Aorta (tissue), 5 donors: ENCODE measurements at regions not wholly inside any gene's neighbourhood (a gene's known extent, or its start where the extent isn't known, plus 50 kb on each side); places are given as distances from the start of the nearest gene placed in this dataset.
"Not testable (repeated sequence)": the region's sequence is repeated elsewhere in the genome, so short reads cannot be mapped to it uniquely, and the experiment has no call there.

ENCODE experiments used
- ATAC-seq: fragments of 200-7000 bp; cut with Tn5 transposase; one replicate; pipeline ENCODE4 v1.9.1; 2022; ENCODE audit warnings: moderate library complexity; ENCODE audit not compliant: low FRiP score
- DNase-seq, 2 donors: peaks; one replicate each; pipeline ENCODE4 v3.0.0-alpha.2; 2020
- H3K27ac ChIP-seq, 2 donors: one replicate each; pipeline ENCODE4 v1.5.1; 2013; ENCODE audit warnings: low read length in 2 of 2, mild to moderate bottlenecking in 2 of 2, moderate library complexity in 2 of 2, control low read depth in 1 of 2, inconsistent platforms in 1 of 2, low read depth in 1 of 2
- H3K27me3 ChIP-seq, 2 donors: one replicate each; pipeline ENCODE4 v1.6.1; 2013; ENCODE audit warnings: control low read depth in 1 of 2, low read length in 1 of 2, mild to moderate bottlenecking in 1 of 2, moderate library complexity in 1 of 2; ENCODE audit not compliant: insufficient read depth in 2 of 2, control insufficient read depth in 1 of 2
- H3K36me3 ChIP-seq, 2 donors: one replicate each; pipeline ENCODE4 v1.6.1; 2013; ENCODE audit warnings: control low read depth in 1 of 2, low read length in 1 of 2, mild to moderate bottlenecking in 1 of 2; ENCODE audit not compliant: insufficient read depth in 2 of 2, control insufficient read depth in 1 of 2
- H3K4me1 ChIP-seq, 2 donors: one replicate each; pipeline ENCODE4 v1.6.1; 2013; ENCODE audit warnings: low read length in 2 of 2, control low read depth in 1 of 2, mild to moderate bottlenecking in 1 of 2, moderate library complexity in 1 of 2; ENCODE audit not compliant: insufficient read depth in 2 of 2, control insufficient read depth in 1 of 2
- H3K4me3 ChIP-seq, 2 donors: one replicate each; pipeline ENCODE4 v1.5.1; 2013; ENCODE audit warnings: low read length in 2 of 2, control low read depth in 1 of 2, mild to moderate bottlenecking in 1 of 2
- H3K9me3 ChIP-seq: one replicate; pipeline ENCODE4 v1.6.1; 2013; ENCODE audit warnings: mild to moderate bottlenecking, low read length; ENCODE audit not compliant: control insufficient read depth
- WGBS, 2 donors: extraction: QIAGEN DNeasy Blood & Tissue Kit; methylation state at CpG; one replicate each; pipeline ENCODE4 v1.1.7; 2013; 5-methylcytosine and 5-hydroxymethylcytosine counted together
- intact Hi-C, 2 donors: fragments of 100-400 bp; cut with DNase I; formaldehyde crosslinking; loops; one replicate each; pipeline versions ENCODE4 v1.14.2 to v1.15.0; 2022
- donor health status: healthy with polysubstance abuse.
- donor health status: Bipolar disorder and iron deficiency.
- donor health status: DM: no; HTN: no; CAD: no.
- donor health status: DM: no; HTN: no; CAD: no.
- donor health status: DM: yes; HTN: yes; CAD: no.

GRCh38 chr3:152914743-152915142, 79.8 kb downstream of the P2RY1 start:
- ATAC-seq, DNase-seq, H3K4me1 ChIP-seq, H3K36me3 ChIP-seq, H3K27ac ChIP-seq, intact Hi-C loops, H3K27me3 ChIP-seq, H3K4me3 ChIP-seq, H3K9me3 ChIP-seq: not testable (repeated sequence)
- WGBS, 2 donors = 80 to 86% methylated on average over 8 of the region's 8 CpGs

DNA sequence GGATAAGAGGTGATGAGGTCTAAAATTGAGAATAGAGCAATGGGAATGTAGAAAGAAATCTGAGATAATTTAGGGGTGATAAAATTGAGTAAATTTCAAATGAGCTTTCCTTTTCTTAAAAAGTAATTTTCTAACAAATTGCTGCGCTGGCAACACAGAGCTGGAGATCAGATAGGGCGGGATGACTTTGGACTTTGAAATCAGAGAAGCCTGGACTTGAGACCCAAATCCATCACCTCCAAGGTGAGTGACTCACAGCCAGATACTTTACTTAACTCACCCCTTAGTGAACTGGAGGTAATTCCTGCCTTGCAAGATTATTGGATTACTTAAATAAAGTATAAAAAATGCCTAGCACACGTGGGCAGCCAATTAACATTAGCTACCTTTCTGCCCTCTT, 80.8 kb downstream of the P2RY1 start:
- WGBS, 2 donors = 69 to 71% methylated on average over 3 of the region's 3 CpGs
- Histone ChIP-seq H3K27me3 (no peaks in the 10 kb centered on the region), H3K4me3 (no peak overlapping the region), H3K36me3 (no peaks in the 10 kb centered on the region), H3K27ac (no peak overlapping the region), H3K9me3 (no peaks in the 10 kb centered on the region), H3K4me1 (no peaks in the 10 kb centered on the region)
- no peak for ATAC-seq
- no peak for DNase-seq
- intact Hi-C loops = no loop called here

- DNase-seq = no peak
- Histone ChIP-seq H3K4me1 (no peaks in the 10 kb centered on the region), H3K4me3 (no peak overlapping the region), H3K9me3 (no peaks in the 10 kb centered on the region), H3K36me3 (no peaks in the 10 kb centered on the region), H3K27me3 (no peaks in the 10 kb centered on the region), H3K27ac (no peak overlapping the region)
- WGBS, 2 donors = 91% methylated on average over 5 of the region's 5 CpGs
- no peak for ATAC-seq
- intact Hi-C loops = no loop called here
These were observed 81.9 kb downstream of the P2RY1 start for GRCh38 chr3:152916753-152917279.

GRCh38 chr3:152921351-152921750, 86.4 kb downstream of the P2RY1 start:
- intact Hi-C loops = no loop called here
- DNase-seq = no peak
- Histone ChIP-seq H3K27me3 (no peaks in the 10 kb centered on the region), H3K27ac (no peak overlapping the region), H3K4me1 (no peaks in the 10 kb centered on the region), H3K9me3 (no peaks in the 10 kb centered on the region), H3K4me3 (no peak overlapping the region), H3K36me3 (no peaks in the 10 kb centered on the region)
- no peak for ATAC-seq

GRCh38 chr3:152922554-152922953, 87.6 kb downstream of the P2RY1 start:
- ATAC-seq (no peak), DNase-seq (no peak)
- Histone ChIP-seq H3K27ac (no peak overlapping the region), H3K9me3 (no peaks in the 10 kb centered on the region), H3K36me3 (no peaks in the 10 kb centered on the region), H3K27me3 (no peaks in the 10 kb centered on the region), H3K4me3 (no peak overlapping the region), H3K4me1 (no peaks in the 10 kb centered on the region)
- intact Hi-C loops = no loop called here
- 80 to 86% methylated on average over 2 of the region's 2 CpGs for WGBS, 2 donors

GRCh38 chr3:152927131-152927530, 92.2 kb downstream of the P2RY1 start:
- Histone ChIP-seq H3K4me1 (no peaks in the 10 kb centered on the region), H3K4me3 (no peak overlapping the region), H3K27me3 (no peaks in the 10 kb centered on the region), H3K27ac (no peak overlapping the region), H3K36me3 (no peaks in the 10 kb centered on the region), H3K9me3 (no peaks in the 10 kb centered on the region)
- DNase-seq (no peak), ATAC-seq (no peak)
- intact Hi-C loops = no loop called here
- WGBS, 2 donors = 75 to 76% methylated on average over 3 of the region's 3 CpGs

DNA sequence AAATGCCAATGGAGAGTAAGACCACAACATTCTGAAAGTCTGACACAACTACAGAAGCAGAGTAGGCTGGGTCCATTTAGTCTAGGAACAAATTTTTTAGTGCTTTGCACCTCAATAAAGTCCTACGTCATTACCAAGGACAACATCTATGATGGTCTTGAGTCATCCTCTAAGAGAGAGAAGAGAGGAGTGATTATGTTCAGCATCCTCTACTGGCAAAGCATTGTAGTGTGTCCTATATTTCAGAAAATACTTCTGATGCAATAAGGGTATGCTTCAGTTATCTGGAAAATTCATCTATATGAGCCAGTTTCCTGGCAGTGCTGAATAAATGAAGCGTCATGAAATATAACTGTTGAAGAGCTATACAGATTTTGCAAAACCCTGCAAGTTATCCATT, 95.6 kb downstream of the P2RY1 start:
- Histone ChIP-seq H3K4me1 (no peaks in the 10 kb centered on the region), H3K36me3 (no peaks in the 10 kb centered on the region), H3K27ac (no peak overlapping the region), H3K4me3 (no peak overlapping the region), H3K9me3 (no peaks in the 10 kb centered on the region), H3K27me3 (no peaks in the 10 kb centered on the region)
- WGBS, 2 donors = 85 to 88% methylated on average over 2 of the region's 2 CpGs
- intact Hi-C loops = no loop called here
- ATAC-seq = no peak
- DNase-seq = no peak

DNA sequence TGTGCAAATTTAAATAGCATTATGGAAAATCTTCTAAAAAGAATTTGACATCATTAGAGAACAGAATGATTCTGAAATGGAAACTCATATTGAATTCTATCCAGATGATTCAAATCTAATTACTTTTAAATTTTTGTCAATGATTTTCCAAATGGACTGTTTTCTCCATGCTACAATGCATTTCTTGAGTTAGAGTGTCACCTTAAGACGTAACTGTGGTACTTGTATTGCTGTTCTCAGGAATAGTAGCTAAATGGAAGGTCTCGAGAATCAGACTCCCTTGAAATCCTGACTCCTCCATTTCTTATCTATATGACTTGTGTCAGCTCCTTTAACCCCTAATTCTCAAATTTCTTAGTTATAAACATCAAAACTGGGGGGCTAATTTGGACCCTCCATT, 102.3 kb downstream of the P2RY1 start:
- Histone ChIP-seq H3K27me3 (no peaks in the 10 kb centered on the region), H3K36me3 (no peaks in the 10 kb centered on the region), H3K4me1 (no peaks in the 10 kb centered on the region), H3K27ac (no peak overlapping the region), H3K9me3 (no peaks in the 10 kb centered on the region), H3K4me3 (no peak overlapping the region)
- ATAC-seq (no peak), DNase-seq (no peak)
- WGBS, 2 donors = 24 to 27% methylated on average over 2 of the region's 2 CpGs
- intact Hi-C loops = no loop called here

- Histone ChIP-seq H3K4me1 (no peaks in the 10 kb centered on the region), H3K9me3 (no peaks in the 10 kb centered on the region), H3K27me3 (no peaks in the 10 kb centered on the region), H3K27ac (no peak overlapping the region), H3K36me3 (no peaks in the 10 kb centered on the region), H3K4me3 (no peak overlapping the region)
- ATAC-seq (no peak), DNase-seq (no peak)
- 91 to 100% methylated on average over 1 of the region's 1 CpG for WGBS, 2 donors
- intact Hi-C loops = no loop called here
These were observed 104.2 kb downstream of the P2RY1 start for GRCh38 chr3:152938974-152939636.
